Liver (tissue), 3 donors: ENCODE measurements at regions not wholly inside any gene's neighbourhood (a gene's known extent, or its start where the extent isn't known, plus 50 kb on each side); places are given as distances from the start of the nearest gene placed in this dataset.

Experiments
- CTCF ChIP-seq: fragments of 150-350 bp; IDR thresholded peaks from 2 replicates; pipeline ENCODE4 v1.5.1; 2017; ENCODE audit warnings: improper control_type of control experiment, low read depth, low read length; ENCODE audit not compliant: missing input control
- GABPA ChIP-seq, 2 donors: IDR thresholded peaks in 1 of 2; conservative IDR thresholded peaks in 1 of 2; 2 replicates each; pipeline ENCODE4 v1.6.1; 2016; ENCODE audit warnings: antibody characterized with exemption in 2 of 2, mild to moderate bottlenecking in 1 of 2, moderate library complexity in 1 of 2
- RAD21 ChIP-seq, 2 donors: IDR thresholded peaks; 2 replicates each; pipeline ENCODE4 v1.6.1; 2016; ENCODE audit warnings: antibody characterized with exemption in 2 of 2, mild to moderate bottlenecking in 2 of 2
- SP1 ChIP-seq: IDR thresholded peaks from 2 replicates; pipeline ENCODE4 v1.6.1; 2018; ENCODE audit warnings: antibody characterized with exemption, mild to moderate bottlenecking
- YY1 ChIP-seq: IDR thresholded peaks from 2 replicates; pipeline ENCODE4 v1.6.1; 2016; ENCODE audit warnings: antibody characterized with exemption, mild to moderate bottlenecking
- TF ChIP-seq, protein P1 (sequence below): IDR thresholded peaks from 2 replicates; pipeline ENCODE4 v1.6.1; 2016; ENCODE audit warnings: antibody characterized with exemption, mild to moderate bottlenecking
- donor health status: healthy.
- donor health status: healthy.

DNA sequence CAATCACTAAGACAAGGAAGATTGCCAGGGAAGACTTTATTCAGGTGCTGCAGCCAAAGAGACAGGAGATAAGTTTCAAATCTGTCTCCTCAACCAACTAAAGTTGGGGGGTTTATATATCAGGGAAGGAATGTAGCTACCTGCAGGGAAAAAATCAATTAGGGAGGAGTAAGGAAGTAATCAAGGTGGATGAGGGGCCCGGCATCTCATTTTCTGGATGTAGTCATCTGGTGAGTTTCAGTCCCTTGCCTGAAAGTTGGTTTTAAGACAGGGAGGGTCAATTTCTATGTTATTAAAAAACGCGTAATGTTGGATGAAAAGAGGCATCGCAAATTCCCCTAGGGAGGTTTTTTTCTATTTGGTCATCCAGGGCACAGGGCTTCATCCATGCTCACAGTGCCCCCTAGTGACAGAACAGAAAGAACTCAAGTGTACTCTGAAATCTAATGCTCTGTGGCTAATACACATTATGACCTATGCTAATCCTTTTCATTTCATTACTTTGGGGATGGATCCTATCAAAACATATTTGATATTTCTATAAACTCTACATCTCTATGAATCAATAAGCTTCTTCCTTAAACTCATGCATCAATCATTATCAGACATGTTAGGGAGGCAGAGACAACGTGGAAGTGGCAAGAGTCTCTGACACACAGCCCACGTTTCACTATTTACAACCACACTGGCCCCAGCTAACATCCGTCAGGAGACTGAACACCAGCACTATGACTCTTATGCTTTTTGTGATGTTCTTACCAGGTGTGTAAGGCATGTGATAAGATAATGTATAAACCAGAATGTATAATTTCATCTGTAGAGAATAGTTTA lies 1577.0 kb upstream of the TENM3 start:
- TF ChIP-seq CTCF (peak; percentile 42), YY1 (no peak), SP1 (no peak), RAD21 (IDR thresholded peaks at IDR 0.05) (peak; percentile 49 to 60), GABPA (IDR thresholded peaks at IDR 0.05 in 1 of 2, conservative IDR thresholded peaks at IDR 0.05 in 1 of 2) (no peak)
- TF ChIP-seq, protein P1, sequence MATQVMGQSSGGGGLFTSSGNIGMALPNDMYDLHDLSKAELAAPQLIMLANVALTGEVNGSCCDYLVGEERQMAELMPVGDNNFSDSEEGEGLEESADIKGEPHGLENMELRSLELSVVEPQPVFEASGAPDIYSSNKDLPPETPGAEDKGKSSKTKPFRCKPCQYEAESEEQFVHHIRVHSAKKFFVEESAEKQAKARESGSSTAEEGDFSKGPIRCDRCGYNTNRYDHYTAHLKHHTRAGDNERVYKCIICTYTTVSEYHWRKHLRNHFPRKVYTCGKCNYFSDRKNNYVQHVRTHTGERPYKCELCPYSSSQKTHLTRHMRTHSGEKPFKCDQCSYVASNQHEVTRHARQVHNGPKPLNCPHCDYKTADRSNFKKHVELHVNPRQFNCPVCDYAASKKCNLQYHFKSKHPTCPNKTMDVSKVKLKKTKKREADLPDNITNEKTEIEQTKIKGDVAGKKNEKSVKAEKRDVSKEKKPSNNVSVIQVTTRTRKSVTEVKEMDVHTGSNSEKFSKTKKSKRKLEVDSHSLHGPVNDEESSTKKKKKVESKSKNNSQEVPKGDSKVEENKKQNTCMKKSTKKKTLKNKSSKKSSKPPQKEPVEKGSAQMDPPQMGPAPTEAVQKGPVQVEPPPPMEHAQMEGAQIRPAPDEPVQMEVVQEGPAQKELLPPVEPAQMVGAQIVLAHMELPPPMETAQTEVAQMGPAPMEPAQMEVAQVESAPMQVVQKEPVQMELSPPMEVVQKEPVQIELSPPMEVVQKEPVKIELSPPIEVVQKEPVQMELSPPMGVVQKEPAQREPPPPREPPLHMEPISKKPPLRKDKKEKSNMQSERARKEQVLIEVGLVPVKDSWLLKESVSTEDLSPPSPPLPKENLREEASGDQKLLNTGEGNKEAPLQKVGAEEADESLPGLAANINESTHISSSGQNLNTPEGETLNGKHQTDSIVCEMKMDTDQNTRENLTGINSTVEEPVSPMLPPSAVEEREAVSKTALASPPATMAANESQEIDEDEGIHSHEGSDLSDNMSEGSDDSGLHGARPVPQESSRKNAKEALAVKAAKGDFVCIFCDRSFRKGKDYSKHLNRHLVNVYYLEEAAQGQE, result no peak
